Right lobe of liver (tissue), 6 donors: ENCODE measurements at regions not wholly inside any gene's neighbourhood (a gene's known extent, or its start where the extent isn't known, plus 50 kb on each side); places are given as distances from the start of the nearest gene placed in this dataset.

Experiments
- ATAC-seq, 4 donors: fragments of 200-7000 bp; cut with Tn5 transposase; one replicate each; pipeline ENCODE4 v1.9.1; 2020; ENCODE audit warnings: mild to moderate bottlenecking in 4 of 4, moderate library complexity in 4 of 4
- DNase-seq, 3 donors: peaks; one replicate each; pipeline ENCODE4 v3.0.0-alpha.2; 2020
- H3K27ac ChIP-seq, 3 donors: fragments of 200-600 bp; one replicate each; pipeline ENCODE4 v1.8.0; 2022
- H3K27me3 ChIP-seq, 2 donors: fragments of 200-600 bp; one replicate each; pipeline ENCODE4 v1.8.0; 2022
- H3K36me3 ChIP-seq, 4 donors: fragments of 200-600 bp; sonication (generic) in 1 of 4; one replicate each; pipeline versions ENCODE4 v1.5.1 to v1.8.0; 2017 to 2022; ENCODE audit warnings: control low read depth in 1 of 4
- H3K4me1 ChIP-seq, 4 donors: fragments of 200-600 bp; sonication (generic) in 1 of 4; one replicate each; pipeline versions ENCODE4 v1.5.1 to v1.8.0; 2017 to 2022; ENCODE audit warnings: control low read depth in 1 of 4
- H3K4me3 ChIP-seq, 3 donors: fragments of 200-600 bp; one replicate each; pipeline ENCODE4 v1.8.0; 2022
- H3K9me3 ChIP-seq, 4 donors: fragments of 200-600 bp; sonication (generic) in 1 of 4; one replicate each; pipeline versions ENCODE4 v1.5.1 to v1.8.0; 2017 to 2022; ENCODE audit warnings: control low read depth in 1 of 4
- POLR2A ChIP-seq: fragments of 450-650 bp; IDR thresholded peaks from one replicate; pipeline ENCODE4 v1.6.1; 2017; ENCODE audit warnings: antibody characterized with exemption, mild to moderate bottlenecking
- WGBS: methylation state at CpG from one replicate; pipeline ENCODE4 v1.1.6; 2018; ENCODE audit warnings: low coverage, low lambda C conversion rate; ENCODE audit not compliant: insufficient coverage; ENCODE audit errors: missing lambda C conversion rate; 5-methylcytosine and 5-hydroxymethylcytosine counted together
- intact Hi-C, 2 donors: fragments of 100-400 bp; cut with DNase I; formaldehyde crosslinking; loops; one replicate each; pipeline versions ENCODE4 v1.11.2 to v1.14.1; 2022
- TF ChIP-seq, protein P1 (sequence below), 4 donors: fragments of 200-600 bp in 3 of 4; fragments of 450-650 bp in 1 of 4; IDR thresholded peaks; one replicate each; pipeline versions ENCODE4 v1.5.1 to v1.8.0; 2016 to 2022; ENCODE audit warnings: antibody characterized with exemption in 4 of 4, mild to moderate bottlenecking in 2 of 4
- donor health status: DM: no; HTN: yes; CAD: no.
- donor health status: DM: no; HTN: no; CAD: no.
- donor health status: DM: no; HTN: no; CAD: no.
- donor health status: DM: no; HTN: yes; CAD: no.
- donor health status: DM: no; HTN: yes; CAD: no.

DNA sequence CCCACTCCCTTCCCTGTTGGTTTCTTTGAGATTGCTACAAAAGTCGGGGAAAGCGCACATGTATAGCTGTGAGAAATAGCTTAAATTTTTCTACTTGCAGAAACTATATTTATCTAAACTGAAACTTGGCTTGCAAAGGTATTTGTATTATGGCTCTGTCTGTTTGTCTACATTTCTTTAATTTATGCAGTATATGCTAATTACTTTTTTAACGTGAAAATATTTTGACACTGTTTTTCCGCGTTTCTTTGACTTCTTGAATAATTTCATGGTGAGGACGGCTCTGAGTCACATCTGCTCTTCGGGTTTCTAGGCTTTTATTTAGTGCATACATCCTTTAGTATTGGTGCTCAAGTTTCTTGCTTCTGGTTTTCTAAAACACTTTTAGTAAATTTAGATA is 182.1 kb upstream of the ZRANB2 start:
- TF ChIP-seq, protein P1, sequence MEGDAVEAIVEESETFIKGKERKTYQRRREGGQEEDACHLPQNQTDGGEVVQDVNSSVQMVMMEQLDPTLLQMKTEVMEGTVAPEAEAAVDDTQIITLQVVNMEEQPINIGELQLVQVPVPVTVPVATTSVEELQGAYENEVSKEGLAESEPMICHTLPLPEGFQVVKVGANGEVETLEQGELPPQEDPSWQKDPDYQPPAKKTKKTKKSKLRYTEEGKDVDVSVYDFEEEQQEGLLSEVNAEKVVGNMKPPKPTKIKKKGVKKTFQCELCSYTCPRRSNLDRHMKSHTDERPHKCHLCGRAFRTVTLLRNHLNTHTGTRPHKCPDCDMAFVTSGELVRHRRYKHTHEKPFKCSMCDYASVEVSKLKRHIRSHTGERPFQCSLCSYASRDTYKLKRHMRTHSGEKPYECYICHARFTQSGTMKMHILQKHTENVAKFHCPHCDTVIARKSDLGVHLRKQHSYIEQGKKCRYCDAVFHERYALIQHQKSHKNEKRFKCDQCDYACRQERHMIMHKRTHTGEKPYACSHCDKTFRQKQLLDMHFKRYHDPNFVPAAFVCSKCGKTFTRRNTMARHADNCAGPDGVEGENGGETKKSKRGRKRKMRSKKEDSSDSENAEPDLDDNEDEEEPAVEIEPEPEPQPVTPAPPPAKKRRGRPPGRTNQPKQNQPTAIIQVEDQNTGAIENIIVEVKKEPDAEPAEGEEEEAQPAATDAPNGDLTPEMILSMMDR (IDR thresholded peaks at IDR 0.05), result no peak
- no peak for TF ChIP-seq POLR2A
- no peak overlapping the region for H3K4me3 ChIP-seq
- no peak overlapping the region for H3K27ac ChIP-seq
- no peaks in the 10 kb centered on the region for H3K27me3 ChIP-seq
- intact Hi-C loops, result no loop called here
- no peaks in the 10 kb centered on the region for H3K4me1 ChIP-seq
- H3K9me3 ChIP-seq, result no peaks in the 10 kb centered on the region
- H3K36me3 ChIP-seq, result no peaks in the 10 kb centered on the region
- DNase-seq (no peak), ATAC-seq (no peak)
- WGBS, result 65% methylated on average over 7 of the region's 7 CpGs

DNA sequence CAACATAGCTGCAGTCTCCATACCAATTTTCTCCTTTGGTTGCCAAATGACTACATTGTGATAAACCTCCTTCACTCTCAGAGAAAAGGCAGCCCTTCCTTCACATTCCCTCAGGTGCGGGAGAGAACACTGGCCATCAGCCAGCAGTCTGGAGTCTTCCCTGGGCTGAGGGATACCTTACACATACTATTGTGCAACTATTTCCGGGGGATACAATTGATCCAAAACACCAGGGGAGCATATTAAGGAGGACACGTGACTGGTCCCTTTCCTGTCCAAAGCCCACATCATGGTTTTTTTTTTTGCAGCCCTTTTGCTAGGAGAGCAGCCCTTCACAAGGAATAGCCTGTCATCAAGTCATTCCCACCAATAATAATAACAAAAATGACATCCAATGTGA is 172.1 kb upstream of the ZRANB2 start:
- Histone ChIP-seq H3K9me3 (no peaks in the 10 kb centered on the region), H3K27ac (no peak overlapping the region), H3K36me3 (no peaks in the 10 kb centered on the region), H3K4me1 (no peaks in the 10 kb centered on the region), H3K4me3 (no peak overlapping the region), H3K27me3 (no peaks in the 10 kb centered on the region)
- TF ChIP-seq POLR2A, result no peak
- TF ChIP-seq, protein P1 (IDR thresholded peaks at IDR 0.05), result no peak
- ATAC-seq (no peak), DNase-seq (no peak)
- intact Hi-C loops, result no loop called here
- WGBS, result 57% methylated on average over 3 of the region's 3 CpGs

- intact Hi-C loops, result no loop called here
- H3K27me3 ChIP-seq, result no peaks in the 10 kb centered on the region
- DNase-seq (no peak), ATAC-seq (no peak)
- H3K4me3 ChIP-seq, result no peak overlapping the region
- TF ChIP-seq, protein P1 (IDR thresholded peaks at IDR 0.05), result no peak
- TF ChIP-seq POLR2A, result no peak
- no peaks in the 10 kb centered on the region for H3K36me3 ChIP-seq
- H3K27ac ChIP-seq, result no peak overlapping the region
- no peaks in the 10 kb centered on the region for H3K4me1 ChIP-seq
- H3K9me3 ChIP-seq, result no peaks in the 10 kb centered on the region
- WGBS, result 84% methylated on average over 4 of the region's 4 CpGs
These were observed 164.4 kb upstream of the ZRANB2 start for GRCh38 chr1:71245246-71245645.

DNA sequence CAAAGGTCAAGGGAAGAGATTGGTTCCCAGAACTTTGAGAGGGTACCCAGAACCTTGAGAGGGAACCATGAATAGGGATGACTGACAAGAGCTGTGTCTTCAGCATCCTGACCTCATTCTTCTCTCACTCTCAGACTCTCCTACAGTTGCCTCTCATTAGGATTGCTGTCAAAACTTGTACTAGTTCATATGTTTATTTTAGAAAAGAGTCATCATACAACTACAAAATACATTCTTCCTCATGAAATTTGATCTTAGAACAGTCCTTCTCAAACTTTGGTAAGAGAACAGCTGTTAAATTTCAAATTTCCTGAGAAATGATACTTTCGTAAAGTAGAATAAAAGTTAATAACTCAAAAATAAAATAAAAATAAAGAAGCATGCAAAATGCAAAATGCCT is 161.4 kb upstream of the ZRANB2 start:
- H3K36me3 ChIP-seq, result no peaks in the 10 kb centered on the region
- no peaks in the 10 kb centered on the region for H3K4me1 ChIP-seq
- no peak overlapping the region for H3K27ac ChIP-seq
- no peaks in the 10 kb centered on the region for H3K9me3 ChIP-seq
- intact Hi-C loops, result no loop called here
- H3K4me3 ChIP-seq, result no peak overlapping the region
- no peak for ATAC-seq
- H3K27me3 ChIP-seq, result no peaks in the 10 kb centered on the region
- TF ChIP-seq, protein P1 (IDR thresholded peaks at IDR 0.05), result no peak
- no peak for TF ChIP-seq POLR2A
- no peak for DNase-seq
- 76% methylated on average over 1 of the region's 1 CpG for WGBS

DNA sequence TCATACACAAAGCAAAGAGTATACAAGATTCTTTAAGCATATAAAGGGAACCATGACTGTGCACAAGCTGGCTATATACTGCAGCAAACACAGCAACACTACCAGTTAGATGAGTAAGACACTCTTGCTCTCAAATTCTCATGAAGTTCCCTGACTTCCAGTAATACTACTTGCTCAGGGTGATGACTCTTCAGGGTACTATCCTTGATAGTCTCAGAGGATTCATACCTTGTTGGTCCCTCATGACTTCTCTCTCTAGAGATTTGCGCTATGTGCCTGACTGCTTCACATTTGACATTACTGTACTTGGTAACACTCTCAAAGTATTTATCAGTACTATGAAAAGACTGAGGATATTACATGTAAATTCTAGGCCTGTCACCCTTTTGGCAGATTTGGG is 159.8 kb upstream of the ZRANB2 start:
- Histone ChIP-seq H3K9me3 (no peaks in the 10 kb centered on the region), H3K27ac (no peak overlapping the region), H3K4me3 (no peak overlapping the region), H3K36me3 (no peaks in the 10 kb centered on the region), H3K27me3 (no peaks in the 10 kb centered on the region), H3K4me1 (no peaks in the 10 kb centered on the region)
- no CpG with 5 or more reads among the region's 1 CpG for WGBS
- intact Hi-C loops, result no loop called here
- ATAC-seq, result no peak
- DNase-seq, result no peak
- TF ChIP-seq POLR2A, result no peak
- TF ChIP-seq, protein P1 (IDR thresholded peaks at IDR 0.05), result no peak
